VCaP (cell line): ENCODE measurements at regions not wholly inside any gene's neighbourhood (a gene's known extent, or its start where the extent isn't known, plus 50 kb on each side); places are given as distances from the start of the nearest gene placed in this dataset.

Experiments used
- H3K27ac ChIP-seq: fragments of 450-650 bp; 2 replicates; pipeline ENCODE4 v1.5.1; 2017
- TF ChIP-seq, protein P1 (sequence below): fragments of 450-650 bp; conservative IDR thresholded peaks from 2 replicates; pipeline ENCODE4 v1.5.1; 2017; ENCODE audit warnings: mild to moderate bottlenecking, moderate library complexity

DNA sequence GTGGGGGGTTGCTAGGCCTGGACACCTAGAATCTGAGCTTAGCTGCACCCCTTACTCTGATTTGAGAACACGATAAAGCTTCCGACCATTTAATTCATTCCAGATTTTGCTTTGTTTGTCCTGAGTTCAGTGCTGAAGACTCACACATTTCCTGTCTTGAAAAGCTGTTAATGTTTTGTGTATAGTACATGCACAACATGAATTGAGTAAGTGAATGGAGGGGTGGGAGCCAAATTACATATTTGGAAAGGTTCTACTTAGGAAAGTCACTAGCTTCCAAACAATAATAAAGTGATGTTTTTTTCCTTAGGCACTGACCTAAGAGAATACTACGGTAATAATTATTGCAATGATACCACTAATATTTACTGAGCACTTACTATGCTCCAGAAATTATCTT lies 955.2 kb upstream of the NR2F2 start:
- no peak overlapping the region for H3K27ac ChIP-seq
- TF ChIP-seq, protein P1, sequence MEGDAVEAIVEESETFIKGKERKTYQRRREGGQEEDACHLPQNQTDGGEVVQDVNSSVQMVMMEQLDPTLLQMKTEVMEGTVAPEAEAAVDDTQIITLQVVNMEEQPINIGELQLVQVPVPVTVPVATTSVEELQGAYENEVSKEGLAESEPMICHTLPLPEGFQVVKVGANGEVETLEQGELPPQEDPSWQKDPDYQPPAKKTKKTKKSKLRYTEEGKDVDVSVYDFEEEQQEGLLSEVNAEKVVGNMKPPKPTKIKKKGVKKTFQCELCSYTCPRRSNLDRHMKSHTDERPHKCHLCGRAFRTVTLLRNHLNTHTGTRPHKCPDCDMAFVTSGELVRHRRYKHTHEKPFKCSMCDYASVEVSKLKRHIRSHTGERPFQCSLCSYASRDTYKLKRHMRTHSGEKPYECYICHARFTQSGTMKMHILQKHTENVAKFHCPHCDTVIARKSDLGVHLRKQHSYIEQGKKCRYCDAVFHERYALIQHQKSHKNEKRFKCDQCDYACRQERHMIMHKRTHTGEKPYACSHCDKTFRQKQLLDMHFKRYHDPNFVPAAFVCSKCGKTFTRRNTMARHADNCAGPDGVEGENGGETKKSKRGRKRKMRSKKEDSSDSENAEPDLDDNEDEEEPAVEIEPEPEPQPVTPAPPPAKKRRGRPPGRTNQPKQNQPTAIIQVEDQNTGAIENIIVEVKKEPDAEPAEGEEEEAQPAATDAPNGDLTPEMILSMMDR = no peak

DNA sequence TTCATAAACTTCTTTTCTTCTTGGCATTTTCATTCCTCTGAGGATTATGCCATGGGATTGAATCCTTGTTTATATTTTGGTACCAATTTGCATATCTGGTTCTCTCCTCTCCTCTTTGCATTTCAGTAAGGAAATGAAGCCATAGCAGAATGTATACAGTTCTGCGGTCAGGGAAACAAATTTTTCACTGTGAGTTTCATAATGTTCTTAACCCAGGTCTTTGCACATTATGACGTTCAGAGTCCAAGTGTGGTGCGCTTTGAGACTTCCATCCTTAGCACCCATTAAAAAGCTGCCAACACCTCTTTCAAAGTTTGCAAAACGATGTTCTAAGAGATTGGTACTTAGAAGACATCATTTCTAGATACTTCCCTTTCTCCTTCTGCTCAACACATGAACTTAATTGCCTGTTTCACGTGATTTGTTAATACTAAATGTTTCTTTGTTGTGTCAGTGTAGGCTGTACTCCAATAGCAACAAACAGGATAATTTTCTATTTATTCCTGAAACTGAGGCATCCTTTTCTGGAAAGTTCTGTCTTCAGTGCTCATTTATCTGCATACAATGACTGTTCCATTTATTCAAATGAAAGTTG lies 953.1 kb upstream of the NR2F2 start:
- TF ChIP-seq, protein P1 = no peak
- H3K27ac ChIP-seq = no peak overlapping the region

DNA sequence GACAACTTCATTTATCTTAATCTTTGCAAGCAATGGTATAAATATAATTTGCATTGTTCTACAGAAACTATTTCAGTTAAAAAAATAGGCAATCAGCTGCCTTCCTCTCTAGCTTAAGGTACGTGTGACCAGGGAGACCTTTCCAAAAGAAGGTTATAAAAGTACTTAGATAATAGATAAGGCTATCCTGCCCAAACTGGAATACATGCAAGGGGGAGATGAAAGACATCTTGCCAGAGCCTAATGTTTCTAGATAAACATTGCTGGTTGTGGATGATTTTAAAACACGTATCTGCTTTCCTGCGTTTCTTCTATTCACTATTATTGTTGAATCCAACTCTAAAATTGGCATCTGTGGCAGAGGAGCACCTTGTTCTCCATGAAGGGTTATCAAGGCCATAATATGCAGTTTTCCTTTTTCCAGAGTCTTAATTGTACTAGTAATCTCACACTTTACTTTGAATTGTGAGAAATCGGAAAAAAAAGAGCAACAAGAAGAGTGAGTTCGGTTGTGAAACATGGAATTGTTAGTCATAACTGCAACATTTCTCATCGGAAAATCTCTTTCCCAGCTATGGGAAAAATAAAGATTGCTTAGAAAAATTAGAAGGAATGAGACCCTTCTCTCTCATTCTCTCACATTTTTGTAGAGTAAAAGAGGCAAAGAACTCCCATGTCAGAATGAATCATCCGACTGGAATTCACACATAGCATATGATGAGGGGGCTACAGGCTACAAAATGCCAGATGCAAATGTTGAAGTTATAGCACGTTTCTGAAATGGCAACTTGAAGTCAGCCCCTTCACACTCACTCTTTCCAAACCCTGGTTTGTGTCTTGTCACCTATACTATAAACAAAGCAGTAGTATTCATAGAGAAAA lies 936.1 kb upstream of the NR2F2 start:
- TF ChIP-seq, protein P1 = no peak
- no peak overlapping the region for H3K27ac ChIP-seq

DNA sequence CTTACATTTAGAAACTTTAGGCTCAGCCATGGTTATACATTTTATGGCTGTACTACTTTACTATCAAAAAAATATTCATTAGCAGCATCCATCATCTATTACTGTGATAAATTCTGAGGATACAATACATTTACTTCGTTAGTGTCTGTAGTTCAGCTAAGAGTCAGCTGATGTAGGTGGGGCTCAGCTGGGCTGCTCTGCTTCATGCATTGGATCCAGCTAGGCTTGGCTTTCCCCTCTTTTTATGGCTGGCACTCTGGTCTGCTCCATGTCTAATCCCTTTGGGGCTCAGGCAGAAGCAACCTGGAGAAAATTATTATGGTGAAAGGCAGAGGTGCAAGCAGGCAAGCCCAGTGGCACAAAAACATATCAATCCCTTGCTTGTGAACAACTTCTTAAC lies 930.1 kb upstream of the NR2F2 start:
- H3K27ac ChIP-seq = no peak overlapping the region
- TF ChIP-seq, protein P1 = no peak

- no peak overlapping the region for H3K27ac ChIP-seq
- TF ChIP-seq, protein P1 = no peak
Measured at GRCh38 chr15:95401587-95401986, 928.9 kb upstream of the NR2F2 start.

DNA sequence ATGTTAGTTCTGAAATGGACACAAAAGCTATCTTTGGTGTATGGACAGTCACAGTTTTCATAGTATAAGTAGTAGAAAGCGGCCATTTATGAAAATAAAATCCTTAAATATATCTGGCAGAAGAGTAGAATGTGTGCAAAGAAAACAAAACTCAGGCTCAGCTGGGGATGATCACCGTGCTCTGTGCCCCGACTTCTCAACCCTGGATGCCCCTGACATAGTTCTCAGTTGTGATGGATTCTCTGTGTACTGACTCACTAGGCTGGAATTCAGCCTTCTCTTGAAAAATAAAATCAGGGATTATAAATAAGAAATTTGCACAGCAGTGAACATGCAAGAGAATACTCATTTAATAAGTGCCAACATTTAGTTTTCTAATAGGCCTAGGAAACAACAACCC lies 925.1 kb upstream of the NR2F2 start:
- H3K27ac ChIP-seq = no peak overlapping the region
- TF ChIP-seq, protein P1 = no peak

DNA sequence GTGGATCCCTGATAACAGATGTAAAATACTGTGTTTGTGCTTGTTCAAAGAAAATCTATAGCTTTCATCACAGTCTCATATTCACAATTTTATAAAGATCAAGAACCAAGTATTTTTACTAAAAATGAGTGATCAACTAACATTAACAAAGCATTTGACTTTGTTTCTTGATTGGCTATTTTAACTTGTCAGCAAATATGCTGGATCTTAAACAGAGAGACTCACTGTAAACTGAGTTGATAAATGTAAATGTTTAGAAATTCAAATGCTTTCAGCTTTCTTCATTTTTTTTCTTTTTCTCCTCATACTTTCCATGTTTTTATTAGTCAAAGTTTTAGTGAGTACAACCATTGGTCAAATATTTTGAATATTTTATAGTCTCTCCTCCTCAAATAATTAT lies 923.0 kb upstream of the NR2F2 start:
- TF ChIP-seq, protein P1 = no peak

More for the DNA sequence above, 923.0 kb upstream of the NR2F2 start:
- no peak overlapping the region for H3K27ac ChIP-seq
